Thyroid gland (tissue), 4 donors: ENCODE measurements at regions not wholly inside any gene's neighbourhood (a gene's known extent, or its start where the extent isn't known, plus 50 kb on each side); places are given as distances from the start of the nearest gene placed in this dataset.

Experiments
- POLR2A ChIP-seq, 2 donors: fragments of 450-650 bp; IDR thresholded peaks; one replicate each; pipeline ENCODE4 v1.6.1; 2017; ENCODE audit warnings: antibody characterized with exemption in 2 of 2, mild to moderate bottlenecking in 2 of 2, moderate library complexity in 1 of 2
- TF ChIP-seq, protein P1 (sequence below), 6 experiments: fragments of 200-600 bp in 3 of 6; fragments of 450-650 bp in 3 of 6; sonication (generic) in 3 of 6; IDR thresholded peaks; one replicate each; pipeline ENCODE4 v1.5.1; 2016 to 2019; ENCODE audit warnings: antibody characterized with exemption in 6 of 6, mild to moderate bottlenecking in 2 of 6, inconsistent platforms in 1 of 6, moderate library complexity in 1 of 6

DNA sequence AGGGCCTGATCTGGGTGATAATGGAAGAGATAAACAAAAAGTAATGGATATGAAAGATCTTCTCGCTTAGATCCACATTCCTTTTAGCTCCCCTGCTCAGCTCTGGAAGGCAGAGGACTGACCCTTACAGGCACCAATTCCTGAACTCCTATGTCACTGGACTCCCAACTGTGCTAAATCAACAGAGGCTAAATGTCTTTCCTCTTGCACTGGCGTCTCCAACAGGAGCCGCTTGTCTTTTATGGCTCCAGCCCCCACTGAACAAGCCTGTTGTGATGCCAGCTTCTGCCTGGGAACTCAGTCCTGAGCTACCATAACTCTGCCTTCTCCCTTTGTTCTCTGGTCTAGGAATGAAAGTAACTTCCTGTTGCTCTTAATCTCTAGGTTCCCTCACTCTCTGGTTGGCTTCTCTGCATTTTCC lies 142.1 kb upstream of the COL11A1 start:
- TF ChIP-seq, protein P1, sequence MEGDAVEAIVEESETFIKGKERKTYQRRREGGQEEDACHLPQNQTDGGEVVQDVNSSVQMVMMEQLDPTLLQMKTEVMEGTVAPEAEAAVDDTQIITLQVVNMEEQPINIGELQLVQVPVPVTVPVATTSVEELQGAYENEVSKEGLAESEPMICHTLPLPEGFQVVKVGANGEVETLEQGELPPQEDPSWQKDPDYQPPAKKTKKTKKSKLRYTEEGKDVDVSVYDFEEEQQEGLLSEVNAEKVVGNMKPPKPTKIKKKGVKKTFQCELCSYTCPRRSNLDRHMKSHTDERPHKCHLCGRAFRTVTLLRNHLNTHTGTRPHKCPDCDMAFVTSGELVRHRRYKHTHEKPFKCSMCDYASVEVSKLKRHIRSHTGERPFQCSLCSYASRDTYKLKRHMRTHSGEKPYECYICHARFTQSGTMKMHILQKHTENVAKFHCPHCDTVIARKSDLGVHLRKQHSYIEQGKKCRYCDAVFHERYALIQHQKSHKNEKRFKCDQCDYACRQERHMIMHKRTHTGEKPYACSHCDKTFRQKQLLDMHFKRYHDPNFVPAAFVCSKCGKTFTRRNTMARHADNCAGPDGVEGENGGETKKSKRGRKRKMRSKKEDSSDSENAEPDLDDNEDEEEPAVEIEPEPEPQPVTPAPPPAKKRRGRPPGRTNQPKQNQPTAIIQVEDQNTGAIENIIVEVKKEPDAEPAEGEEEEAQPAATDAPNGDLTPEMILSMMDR (IDR thresholded peaks at IDR 0.05) = no peak
- TF ChIP-seq POLR2A (IDR thresholded peaks at IDR 0.05) = no peak
